ENCODE measurements at regions not wholly inside any gene's neighbourhood (a gene's known extent, or its start where the extent isn't known, plus 50 kb on each side); places are given as distances from the start of the nearest gene placed in this dataset.

- CTCF ChIA-PET, result no interaction called here
- TF ChIP-seq, protein P1, sequence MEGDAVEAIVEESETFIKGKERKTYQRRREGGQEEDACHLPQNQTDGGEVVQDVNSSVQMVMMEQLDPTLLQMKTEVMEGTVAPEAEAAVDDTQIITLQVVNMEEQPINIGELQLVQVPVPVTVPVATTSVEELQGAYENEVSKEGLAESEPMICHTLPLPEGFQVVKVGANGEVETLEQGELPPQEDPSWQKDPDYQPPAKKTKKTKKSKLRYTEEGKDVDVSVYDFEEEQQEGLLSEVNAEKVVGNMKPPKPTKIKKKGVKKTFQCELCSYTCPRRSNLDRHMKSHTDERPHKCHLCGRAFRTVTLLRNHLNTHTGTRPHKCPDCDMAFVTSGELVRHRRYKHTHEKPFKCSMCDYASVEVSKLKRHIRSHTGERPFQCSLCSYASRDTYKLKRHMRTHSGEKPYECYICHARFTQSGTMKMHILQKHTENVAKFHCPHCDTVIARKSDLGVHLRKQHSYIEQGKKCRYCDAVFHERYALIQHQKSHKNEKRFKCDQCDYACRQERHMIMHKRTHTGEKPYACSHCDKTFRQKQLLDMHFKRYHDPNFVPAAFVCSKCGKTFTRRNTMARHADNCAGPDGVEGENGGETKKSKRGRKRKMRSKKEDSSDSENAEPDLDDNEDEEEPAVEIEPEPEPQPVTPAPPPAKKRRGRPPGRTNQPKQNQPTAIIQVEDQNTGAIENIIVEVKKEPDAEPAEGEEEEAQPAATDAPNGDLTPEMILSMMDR (IDR thresholded peaks at IDR 0.05; ENCODE audit: unreplicated experiment), result no peak
- DNase-seq, result no peak
- Mint-ChIP-seq H3K27ac (ENCODE audit: unreplicated experiment) (no peak overlapping the region), H3K4me3 (ENCODE audit: low read depth, unreplicated experiment) (no peak overlapping the region), H3K36me3 (ENCODE audit: insufficient read depth, unreplicated experiment) (no peaks in the 10 kb centered on the region), H3K4me1 (ENCODE audit: low read depth, unreplicated experiment) (peaks cover 12% of the 10 kb centered on the region), H3K9me3 (ENCODE audit: low read depth, unreplicated experiment) (no peaks in the 10 kb centered on the region), H3K27me3 (ENCODE audit: unreplicated experiment) (peaks cover 19% of the 10 kb centered on the region)
- BruUV-seq (replicated peaks), result no TSS peak
- intact Hi-C loops (cut with micrococcal nuclease; ENCODE audit: unreplicated experiment), result no loop called here
Measured at GRCh38 chr2:223223156-223223555, 171.2 kb downstream of the KCNE4 start.

- intact Hi-C loops (cut with micrococcal nuclease; ENCODE audit: unreplicated experiment), result no loop called here
- H3K27me3 Mint-ChIP-seq (ENCODE audit: unreplicated experiment), result no peaks in the 10 kb centered on the region
Measured at GRCh38 chr2:223225266-223225665, 173.3 kb downstream of the KCNE4 start.

DNA sequence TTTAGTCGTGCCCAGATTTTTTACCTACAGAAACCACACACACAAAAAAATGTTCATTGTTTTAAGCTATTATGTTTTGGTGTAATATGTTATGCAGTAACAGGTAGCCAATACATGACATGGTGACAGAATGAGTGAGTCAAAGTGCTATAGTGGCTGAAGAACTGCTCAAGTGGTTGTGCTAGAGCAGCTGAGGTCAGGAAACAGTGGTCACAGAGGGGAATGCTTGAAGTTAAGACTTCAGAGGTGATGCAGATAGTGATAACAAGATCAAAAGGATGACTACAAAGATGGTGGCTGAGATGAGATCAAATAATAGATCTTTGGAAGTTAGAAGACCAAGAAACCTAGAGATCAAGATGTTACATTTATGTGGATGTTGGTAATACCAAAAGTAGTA is 174.3 kb downstream of the KCNE4 start:
- intact Hi-C loops (cut with micrococcal nuclease; ENCODE audit: unreplicated experiment), result no loop called here
- no peak overlapping the region for H3K4me3 Mint-ChIP-seq (ENCODE audit: low read depth, unreplicated experiment)
- H3K4me1 Mint-ChIP-seq (ENCODE audit: low read depth, unreplicated experiment), result peaks cover 12% of the 10 kb centered on the region
- H3K27ac Mint-ChIP-seq (ENCODE audit: unreplicated experiment), result no peak overlapping the region
- H3K36me3 Mint-ChIP-seq (ENCODE audit: insufficient read depth, unreplicated experiment), result no peaks in the 10 kb centered on the region
- CTCF ChIA-PET, result no interaction called here
- H3K27me3 Mint-ChIP-seq (ENCODE audit: unreplicated experiment), result no peaks in the 10 kb centered on the region
- TF ChIP-seq, protein P1 (IDR thresholded peaks at IDR 0.05; ENCODE audit: unreplicated experiment), result no peak
- BruUV-seq (replicated peaks), result no TSS peak
- DNase-seq, result no peak
- H3K9me3 Mint-ChIP-seq (ENCODE audit: low read depth, unreplicated experiment), result no peaks in the 10 kb centered on the region

More at GRCh38 chr2:223225266-223225665, 173.3 kb downstream of the KCNE4 start:
- Mint-ChIP-seq H3K27ac (ENCODE audit: unreplicated experiment) (no peak overlapping the region), H3K36me3 (ENCODE audit: insufficient read depth, unreplicated experiment) (no peaks in the 10 kb centered on the region), H3K4me1 (ENCODE audit: low read depth, unreplicated experiment) (peaks cover 12% of the 10 kb centered on the region), H3K4me3 (ENCODE audit: low read depth, unreplicated experiment) (no peak overlapping the region), H3K9me3 (ENCODE audit: low read depth, unreplicated experiment) (no peaks in the 10 kb centered on the region)
- CTCF ChIA-PET, result no interaction called here
- no peak for DNase-seq
- no TSS peak for BruUV-seq (replicated peaks)
- TF ChIP-seq, protein P1 (IDR thresholded peaks at IDR 0.05; ENCODE audit: unreplicated experiment), result no peak

DNA sequence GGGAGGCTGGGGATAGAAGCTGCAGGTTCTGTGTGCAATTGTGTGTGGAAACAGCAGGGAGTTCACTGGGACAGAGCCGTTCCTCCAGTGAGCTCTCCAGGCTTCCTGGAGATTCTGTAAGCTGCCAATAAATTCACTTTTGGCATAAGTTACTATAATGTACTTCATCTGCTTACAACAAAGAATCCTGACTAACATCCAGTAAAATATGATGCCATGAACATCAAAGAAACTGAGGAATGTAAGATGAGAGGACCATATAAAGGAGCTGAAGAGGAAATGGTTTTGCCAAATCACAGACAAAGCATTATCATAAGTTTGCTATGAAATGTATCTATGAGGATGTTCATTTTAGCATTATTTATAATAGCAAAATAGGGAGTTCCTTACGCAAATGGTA is 175.3 kb downstream of the KCNE4 start:
- intact Hi-C loops (cut with micrococcal nuclease; ENCODE audit: unreplicated experiment), result no loop called here
- Mint-ChIP-seq H3K4me3 (ENCODE audit: low read depth, unreplicated experiment) (no peak overlapping the region), H3K4me1 (ENCODE audit: low read depth, unreplicated experiment) (peaks cover 2% of the 10 kb centered on the region), H3K27ac (ENCODE audit: unreplicated experiment) (no peak overlapping the region), H3K36me3 (ENCODE audit: insufficient read depth, unreplicated experiment) (no peaks in the 10 kb centered on the region), H3K27me3 (ENCODE audit: unreplicated experiment) (no peaks in the 10 kb centered on the region), H3K9me3 (ENCODE audit: low read depth, unreplicated experiment) (no peaks in the 10 kb centered on the region)
- TF ChIP-seq, protein P1 (IDR thresholded peaks at IDR 0.05; ENCODE audit: unreplicated experiment), result no peak
- BruUV-seq (replicated peaks), result no TSS peak
- CTCF ChIA-PET, result no interaction called here
- no peak for DNase-seq

DNA sequence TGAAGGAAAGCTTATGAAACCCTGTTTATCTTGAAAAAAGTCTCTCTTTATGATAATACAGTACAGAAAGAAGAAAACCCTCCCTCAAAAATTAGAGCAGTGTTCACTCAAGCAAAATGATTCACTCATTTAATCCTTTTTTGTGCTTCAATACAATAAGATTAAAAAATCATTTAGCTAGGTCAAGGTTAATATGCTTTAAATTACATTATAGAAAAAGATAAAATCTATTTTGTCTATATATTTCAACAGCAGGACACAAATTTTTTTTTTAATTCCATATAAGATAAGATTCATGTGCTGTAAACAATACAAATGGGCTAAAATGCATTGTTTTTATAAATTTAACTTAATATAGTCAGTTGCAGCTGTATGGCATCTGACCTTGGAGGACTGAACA is 176.9 kb downstream of the KCNE4 start:
- H3K4me1 Mint-ChIP-seq (ENCODE audit: low read depth, unreplicated experiment), result no peaks in the 10 kb centered on the region
- no peak overlapping the region for H3K27ac Mint-ChIP-seq (ENCODE audit: unreplicated experiment)
- H3K9me3 Mint-ChIP-seq (ENCODE audit: low read depth, unreplicated experiment), result no peaks in the 10 kb centered on the region
- TF ChIP-seq, protein P1 (IDR thresholded peaks at IDR 0.05; ENCODE audit: unreplicated experiment), result no peak
- no TSS peak for BruUV-seq (replicated peaks)
- no peaks in the 10 kb centered on the region for H3K27me3 Mint-ChIP-seq (ENCODE audit: unreplicated experiment)
- DNase-seq, result no peak
- CTCF ChIA-PET, result no interaction called here
- H3K36me3 Mint-ChIP-seq (ENCODE audit: insufficient read depth, unreplicated experiment), result no peaks in the 10 kb centered on the region
- intact Hi-C loops (cut with micrococcal nuclease; ENCODE audit: unreplicated experiment), result no loop called here
- no peak overlapping the region for H3K4me3 Mint-ChIP-seq (ENCODE audit: low read depth, unreplicated experiment)
